Loucy (cell line): ENCODE measurements at regions not wholly inside any gene's neighbourhood (a gene's known extent, or its start where the extent isn't known, plus 50 kb on each side); places are given as distances from the start of the nearest gene placed in this dataset.

ENCODE experiments used
- EZH2phosphoT487 ChIP-seq: fragments of 200-600 bp; IDR thresholded peaks from 2 replicates; pipeline ENCODE4 v1.6.1; 2018; ENCODE audit warnings: antibody characterized with exemption, mild to moderate bottlenecking, moderate library complexity, borderline replicate concordance
- TF ChIP-seq, protein P1 (sequence below): fragments of 200-600 bp; sonication (generic); conservative IDR thresholded peaks from 2 replicates; pipeline ENCODE4 v1.5.1; 2014; ENCODE audit warnings: mild to moderate bottlenecking, antibody characterized with exemption, low read length

GRCh38 chr5:159601216-159601615 lies 270.9 kb upstream of the IL12B start:
- TF ChIP-seq, protein P1, sequence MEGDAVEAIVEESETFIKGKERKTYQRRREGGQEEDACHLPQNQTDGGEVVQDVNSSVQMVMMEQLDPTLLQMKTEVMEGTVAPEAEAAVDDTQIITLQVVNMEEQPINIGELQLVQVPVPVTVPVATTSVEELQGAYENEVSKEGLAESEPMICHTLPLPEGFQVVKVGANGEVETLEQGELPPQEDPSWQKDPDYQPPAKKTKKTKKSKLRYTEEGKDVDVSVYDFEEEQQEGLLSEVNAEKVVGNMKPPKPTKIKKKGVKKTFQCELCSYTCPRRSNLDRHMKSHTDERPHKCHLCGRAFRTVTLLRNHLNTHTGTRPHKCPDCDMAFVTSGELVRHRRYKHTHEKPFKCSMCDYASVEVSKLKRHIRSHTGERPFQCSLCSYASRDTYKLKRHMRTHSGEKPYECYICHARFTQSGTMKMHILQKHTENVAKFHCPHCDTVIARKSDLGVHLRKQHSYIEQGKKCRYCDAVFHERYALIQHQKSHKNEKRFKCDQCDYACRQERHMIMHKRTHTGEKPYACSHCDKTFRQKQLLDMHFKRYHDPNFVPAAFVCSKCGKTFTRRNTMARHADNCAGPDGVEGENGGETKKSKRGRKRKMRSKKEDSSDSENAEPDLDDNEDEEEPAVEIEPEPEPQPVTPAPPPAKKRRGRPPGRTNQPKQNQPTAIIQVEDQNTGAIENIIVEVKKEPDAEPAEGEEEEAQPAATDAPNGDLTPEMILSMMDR: no peak
- no peak for TF ChIP-seq EZH2phosphoT487
